CD14-positive monocyte (primary cell): ENCODE measurements at regions not wholly inside any gene's neighbourhood (a gene's known extent, or its start where the extent isn't known, plus 50 kb on each side); places are given as distances from the start of the nearest gene placed in this dataset.

Experiments
- DNase-seq, 3 donors: peaks; one replicate each; pipeline ENCODE4 v3.0.0-alpha.2; 2011 to 2022
- H2AFZ ChIP-seq: 2 replicates; pipeline ENCODE4 v1.6.0; 2012; ENCODE audit warnings: mild to moderate bottlenecking, low read depth, low read length, inconsistent platforms; ENCODE audit not compliant: insufficient read depth, poor library complexity, severe bottlenecking
- H3K27ac ChIP-seq, 2 donors: 1 replicate in 1 of 2; 2 replicates in 1 of 2; pipeline ENCODE4 v1.5.1; 2012 to 2013; ENCODE audit warnings: low read length in 2 of 2, control low read depth in 1 of 2, inconsistent platforms in 1 of 2, low read depth in 1 of 2, mild to moderate bottlenecking in 1 of 2
- H3K27me3 ChIP-seq, 2 donors: one replicate each; pipeline versions ENCODE4 v1.6.0 to v1.6.1; 2011 to 2013; ENCODE audit warnings: low read length in 2 of 2; ENCODE audit not compliant: control insufficient read depth in 2 of 2, insufficient read depth in 2 of 2
- H3K36me3 ChIP-seq, 2 donors: replicated peaks in 1 of 2; 1 replicate in 1 of 2; 2 replicates in 1 of 2; pipeline versions ENCODE4 v1.5.1 to v1.6.1; 2012 to 2013; ENCODE audit warnings: low read length in 2 of 2, control low read depth in 1 of 2, inconsistent platforms in 1 of 2, mild to moderate bottlenecking in 1 of 2; ENCODE audit not compliant: insufficient read depth in 2 of 2, control insufficient read depth in 1 of 2
- H3K4me1 ChIP-seq, 2 donors: 1 replicate in 1 of 2; 2 replicates in 1 of 2; pipeline versions ENCODE4 v1.5.1 to v1.6.1; 2012 to 2013; ENCODE audit warnings: low read length in 2 of 2, control low read depth in 1 of 2, inconsistent platforms in 1 of 2, mild to moderate bottlenecking in 1 of 2, moderate library complexity in 1 of 2; ENCODE audit not compliant: insufficient read depth in 2 of 2, control insufficient read depth in 1 of 2
- H3K4me2 ChIP-seq: replicated peaks from 2 replicates; pipeline ENCODE3; 2012; ENCODE audit warnings: low read length, moderate library complexity, mild to moderate bottlenecking; ENCODE audit not compliant: poor library complexity, severe bottlenecking; ENCODE audit errors: extremely low read depth
- H3K4me3 ChIP-seq, 3 experiments: fragments of 200-600 bp in 1 of 3; sonication (generic) in 1 of 3; replicated peaks in 1 of 3; 1 replicate in 2 of 3; 2 replicates in 1 of 3; pipeline ENCODE4 v1.5.1; 2011 to 2013; ENCODE audit warnings: low read length in 3 of 3, mild to moderate bottlenecking in 3 of 3, control low read depth in 2 of 3, low read depth in 2 of 3, inconsistent platforms in 1 of 3, moderate library complexity in 1 of 3
- H3K79me2 ChIP-seq: 2 replicates; pipeline ENCODE4 v1.6.0; 2012; ENCODE audit warnings: mild to moderate bottlenecking, control low read depth, inconsistent platforms, low read length, moderate library complexity; ENCODE audit not compliant: insufficient read depth
- H3K9ac ChIP-seq: 2 replicates; pipeline ENCODE4 v1.6.0; 2017; ENCODE audit warnings: low read length, mild to moderate bottlenecking; ENCODE audit not compliant: insufficient read depth, poor library complexity, severe bottlenecking
- H3K9me3 ChIP-seq, 2 donors: replicated peaks in 1 of 2; 1 replicate in 1 of 2; 2 replicates in 1 of 2; pipeline versions ENCODE4 v1.5.1 to v1.6.1; 2012 to 2013; ENCODE audit warnings: low read length in 2 of 2, control low read depth in 1 of 2; ENCODE audit not compliant: control insufficient read depth in 1 of 2, insufficient read depth in 1 of 2
- H4K20me1 ChIP-seq: 2 replicates; pipeline ENCODE4 v1.6.0; 2012; ENCODE audit warnings: mild to moderate bottlenecking, low read length, control low read depth, moderate library complexity; ENCODE audit not compliant: insufficient read depth
- H3K27ac Mint-ChIP-seq, 7 donors: one replicate each; pipeline ENCODE4 v1.8.0; 2020; ENCODE audit warnings: mild to moderate bottlenecking in 7 of 7, mixed read lengths in 7 of 7, moderate library complexity in 6 of 7, inconsistent platforms in 2 of 7
- H3K27me3 Mint-ChIP-seq, 3 donors: one replicate each; pipeline ENCODE4 v1.8.0; 2021 to 2022; ENCODE audit warnings: low read depth in 3 of 3, mild to moderate bottlenecking in 3 of 3, mixed read lengths in 3 of 3, moderate library complexity in 3 of 3, inconsistent platforms in 1 of 3
- H3K36me3 Mint-ChIP-seq, 2 donors: one replicate each; pipeline ENCODE4 v1.8.0; 2020; ENCODE audit warnings: mixed read lengths in 2 of 2, inconsistent platforms in 1 of 2, mild to moderate bottlenecking in 1 of 2
- H3K4me1 Mint-ChIP-seq: one replicate; pipeline ENCODE4 v1.8.0; 2020; ENCODE audit warnings: mild to moderate bottlenecking, mixed read lengths
- H3K4me3 Mint-ChIP-seq, 2 donors: one replicate each; pipeline ENCODE4 v1.8.0; 2020; ENCODE audit warnings: mild to moderate bottlenecking in 2 of 2, mixed read lengths in 2 of 2, moderate library complexity in 1 of 2
- H3K9me3 Mint-ChIP-seq, 7 donors: one replicate each; pipeline ENCODE4 v1.8.0; 2020 to 2022; ENCODE audit warnings: mixed read lengths in 7 of 7, mild to moderate bottlenecking in 6 of 7, moderate library complexity in 6 of 7, inconsistent platforms in 2 of 7
- WGBS: methylation state at CpG from one replicate; pipeline ENCODE4 v1.1.5; 2013; ENCODE audit warnings: missing lambda C conversion rate; ENCODE audit not compliant: insufficient coverage; 5-methylcytosine and 5-hydroxymethylcytosine counted together
- intact Hi-C, 2 donors: fragments of 100-400 bp; cut with micrococcal nuclease; formaldehyde crosslinking; loops; one replicate each; pipeline versions ENCODE4 v1.15.0 to v1.15.1; 2023
- TF ChIP-seq, protein P1 (sequence below): fragments of 200-600 bp; IDR thresholded peaks from one replicate; pipeline ENCODE4 v1.8.0; 2022; ENCODE audit warnings: antibody characterized with exemption, mild to moderate bottlenecking

DNA sequence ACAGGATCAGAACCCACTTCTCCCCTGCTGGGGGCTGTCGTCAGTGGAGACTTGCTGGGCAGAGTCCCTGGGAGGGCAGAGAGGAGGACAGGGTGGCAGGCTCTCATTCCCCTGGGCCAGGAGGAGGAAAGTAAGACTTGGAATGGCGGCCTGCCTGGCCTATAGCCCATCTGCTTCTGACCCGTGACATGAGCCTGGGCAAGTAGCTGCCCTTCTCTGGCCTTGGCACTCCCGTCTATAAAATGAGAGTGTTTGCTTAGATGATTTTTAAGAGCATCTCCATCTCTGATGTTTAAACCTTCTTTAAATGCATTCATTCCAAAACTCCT is 173.0 kb downstream of the DDX1 start:
- no peaks in the 10 kb centered on the region for H3K4me1 Mint-ChIP-seq
- TF ChIP-seq, protein P1, sequence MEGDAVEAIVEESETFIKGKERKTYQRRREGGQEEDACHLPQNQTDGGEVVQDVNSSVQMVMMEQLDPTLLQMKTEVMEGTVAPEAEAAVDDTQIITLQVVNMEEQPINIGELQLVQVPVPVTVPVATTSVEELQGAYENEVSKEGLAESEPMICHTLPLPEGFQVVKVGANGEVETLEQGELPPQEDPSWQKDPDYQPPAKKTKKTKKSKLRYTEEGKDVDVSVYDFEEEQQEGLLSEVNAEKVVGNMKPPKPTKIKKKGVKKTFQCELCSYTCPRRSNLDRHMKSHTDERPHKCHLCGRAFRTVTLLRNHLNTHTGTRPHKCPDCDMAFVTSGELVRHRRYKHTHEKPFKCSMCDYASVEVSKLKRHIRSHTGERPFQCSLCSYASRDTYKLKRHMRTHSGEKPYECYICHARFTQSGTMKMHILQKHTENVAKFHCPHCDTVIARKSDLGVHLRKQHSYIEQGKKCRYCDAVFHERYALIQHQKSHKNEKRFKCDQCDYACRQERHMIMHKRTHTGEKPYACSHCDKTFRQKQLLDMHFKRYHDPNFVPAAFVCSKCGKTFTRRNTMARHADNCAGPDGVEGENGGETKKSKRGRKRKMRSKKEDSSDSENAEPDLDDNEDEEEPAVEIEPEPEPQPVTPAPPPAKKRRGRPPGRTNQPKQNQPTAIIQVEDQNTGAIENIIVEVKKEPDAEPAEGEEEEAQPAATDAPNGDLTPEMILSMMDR: no peak
- no peak for DNase-seq
- Histone ChIP-seq H2AFZ (no peak overlapping the region), H3K27ac (no peak overlapping the region), H3K4me1 (no peaks in the 10 kb centered on the region), H3K9me3 (no peaks in the 10 kb centered on the region), H4K20me1 (no peaks in the 10 kb centered on the region), H3K27me3 (no peaks in the 10 kb centered on the region), H3K4me3 (no peak overlapping the region), H3K79me2 (no peaks in the 10 kb centered on the region), H3K36me3 (no peaks in the 10 kb centered on the region), H3K4me2 (no peak overlapping the region), H3K9ac (no peak overlapping the region)
- H3K27ac Mint-ChIP-seq: no peak overlapping the region
- WGBS: 100% methylated on average over 1 of the region's 4 CpGs
- intact Hi-C loops: no loop called here
- peaks cover 0 to 2% (median 0%) of the 10 kb centered on the region in 3 donors for H3K27me3 Mint-ChIP-seq
- no peak overlapping the region for H3K4me3 Mint-ChIP-seq
- peaks cover 0 to 5% (median 2%) of the 10 kb centered on the region in 7 donors for H3K9me3 Mint-ChIP-seq
- H3K36me3 Mint-ChIP-seq: no peaks in the 10 kb centered on the region

DNA sequence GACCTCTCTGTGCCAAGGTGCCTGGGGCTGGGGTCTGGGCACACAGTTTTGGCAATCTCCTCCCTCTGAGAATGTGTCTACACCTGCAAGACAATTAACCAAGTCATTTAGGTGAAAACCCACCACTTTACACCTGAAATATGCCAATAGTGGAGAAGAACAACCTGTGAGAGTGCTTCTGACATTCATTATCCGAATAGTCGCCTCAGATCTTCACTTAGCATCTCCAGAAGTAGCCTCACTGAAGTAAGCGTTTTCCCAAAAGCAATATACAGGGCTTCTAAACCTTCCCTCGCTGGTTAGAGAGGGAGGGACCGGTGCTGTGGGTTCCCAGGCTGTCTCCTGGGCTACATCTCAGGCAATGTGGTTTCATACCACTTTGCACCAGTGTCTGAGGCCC is 173.5 kb downstream of the DDX1 start:
- no peak for DNase-seq
- Mint-ChIP-seq H3K27ac (no peak overlapping the region), H3K27me3 (peaks cover 0 to 2% (median 0%) of the 10 kb centered on the region in 3 donors), H3K36me3 (no peaks in the 10 kb centered on the region), H3K4me3 (no peak overlapping the region), H3K9me3 (peaks cover 0 to 4% (median 2%) of the 10 kb centered on the region in 7 donors), H3K4me1 (no peaks in the 10 kb centered on the region)
- no peak overlapping the region for H3K9ac ChIP-seq
- H3K27me3 ChIP-seq: no peaks in the 10 kb centered on the region
- TF ChIP-seq, protein P1: no peak
- intact Hi-C loops: no loop called here
- H3K4me2 ChIP-seq: no peak overlapping the region
- no peaks in the 10 kb centered on the region for H4K20me1 ChIP-seq
- H3K4me3 ChIP-seq: no peak overlapping the region
- no peak overlapping the region for H2AFZ ChIP-seq
- 60% methylated on average over 1 of the region's 5 CpGs for WGBS
- no peaks in the 10 kb centered on the region for H3K4me1 ChIP-seq
- no peaks in the 10 kb centered on the region for H3K79me2 ChIP-seq
- no peak overlapping the region for H3K27ac ChIP-seq
- H3K9me3 ChIP-seq: no peaks in the 10 kb centered on the region
- H3K36me3 ChIP-seq: no peaks in the 10 kb centered on the region
